Heart right ventricle (tissue), 16 donors: ENCODE measurements at regions not wholly inside any gene's neighbourhood (a gene's known extent, or its start where the extent isn't known, plus 50 kb on each side); places are given as distances from the start of the nearest gene placed in this dataset.

Experiments used
- ATAC-seq, 8 donors: fragments of 200-7000 bp; cut with Tn5 transposase; one replicate each; pipeline ENCODE4 v1.9.1; 2020; ENCODE audit warnings: mild to moderate bottlenecking in 8 of 8, moderate library complexity in 8 of 8, moderate number of reproducible peaks in 1 of 8
- DNase-seq, 2 donors: peaks; one replicate each; pipeline ENCODE4 v3.0.0-alpha.2; 2020
- H3K27ac ChIP-seq, 10 donors: fragments of 200-600 bp; sonication (generic) in 2 of 10; one replicate each; pipeline versions ENCODE4 v1.5.0 to v1.8.0; 2020 to 2022; ENCODE audit warnings: mild to moderate bottlenecking in 3 of 10
- H3K27me3 ChIP-seq, 7 donors: fragments of 200-600 bp; one replicate each; pipeline ENCODE4 v1.8.0; 2021 to 2022; ENCODE audit warnings: mild to moderate bottlenecking in 2 of 7
- H3K36me3 ChIP-seq, 9 donors: fragments of 200-600 bp; sonication (generic) in 1 of 9; one replicate each; pipeline versions ENCODE4 v1.5.0 to v1.8.0; 2020 to 2022; ENCODE audit warnings: mild to moderate bottlenecking in 2 of 9
- H3K4me1 ChIP-seq, 9 donors: fragments of 200-600 bp; sonication (generic) in 1 of 9; one replicate each; pipeline versions ENCODE4 v1.5.0 to v1.8.0; 2020 to 2022; ENCODE audit warnings: mild to moderate bottlenecking in 4 of 9
- H3K4me3 ChIP-seq, 10 donors: fragments of 200-600 bp; sonication (generic) in 2 of 10; one replicate each; pipeline versions ENCODE4 v1.5.0 to v1.8.0; 2020 to 2022; ENCODE audit warnings: mild to moderate bottlenecking in 7 of 10, moderate library complexity in 2 of 10
- H3K9me3 ChIP-seq, 11 donors: fragments of 200-600 bp in 10 of 11; sonication (generic) in 2 of 11; one replicate each; pipeline versions ENCODE4 v1.5.0 to v1.8.0; 2013 to 2022; ENCODE audit warnings: mild to moderate bottlenecking in 2 of 11, control low read depth in 1 of 11, moderate library complexity in 1 of 11
- WGBS, 2 donors: extraction: QIAGEN DNeasy Blood & Tissue Kit; methylation state at CpG; one replicate each; pipeline ENCODE4 v1.1.7; 2013; ENCODE audit warnings: inconsistent platforms in 1 of 2; 5-methylcytosine and 5-hydroxymethylcytosine counted together
- intact Hi-C, 10 donors: fragments of 100-400 bp; cut with DNase I; formaldehyde crosslinking; loops; one replicate each; pipeline versions ENCODE4 v1.11.1 to v1.14.2; 2022
- TF ChIP-seq, protein P1 (sequence below), 9 donors: fragments of 200-600 bp; sonication (generic) in 2 of 9; IDR thresholded peaks; one replicate each; pipeline versions ENCODE4 v1.5.0 to v1.8.0; 2021 to 2022; ENCODE audit warnings: antibody characterized with exemption in 9 of 9, mild to moderate bottlenecking in 5 of 9, moderate library complexity in 1 of 9
- donor health status: Arrhythmogenic right ventricular cardiomyopathy.
- donor health status: ischemic (EF 13 %, LVEDD 7.1; RV severe dilation, severe dysfunction).
- donor health status: healthy with polysubstance abuse.
- donor health status: DM: no; HTN: yes; CAD: no.
- donor health status: DM: no; HTN: no; CAD: no.
- donor health status: ischemic (EF 25% LVEDD 6.9; RV normal size, moderate dysfunction).
- donor health status: ischemic (EF 25% LVEDD 5.7; RV mildly dilated, moderate dysfunction).
- donor health status: healthy.
- donor health status: DM: yes; HTN: yes; CAD: no.
- donor health status: Ischemic cardiomyopathy.
- donor health status: ischemic (EF 35%, LVEDD 5.7; RV mildly dilated, moderate dysfunction).
- donor health status: nonischemic (EF 11% LVEDD 7.7; RV severe dilation, severe dysfunction).
- donor health status: DM: yes; HTN: yes; CAD: no.
- donor health status: PGD.
- donor health status: ischemic (EF 29% LVEDD 5.4; RV normal size, mild dysfunction).
- donor health status: nonischemic (EF 23%, LVEDD 6.1; RV moderate dilation, normal function).

DNA sequence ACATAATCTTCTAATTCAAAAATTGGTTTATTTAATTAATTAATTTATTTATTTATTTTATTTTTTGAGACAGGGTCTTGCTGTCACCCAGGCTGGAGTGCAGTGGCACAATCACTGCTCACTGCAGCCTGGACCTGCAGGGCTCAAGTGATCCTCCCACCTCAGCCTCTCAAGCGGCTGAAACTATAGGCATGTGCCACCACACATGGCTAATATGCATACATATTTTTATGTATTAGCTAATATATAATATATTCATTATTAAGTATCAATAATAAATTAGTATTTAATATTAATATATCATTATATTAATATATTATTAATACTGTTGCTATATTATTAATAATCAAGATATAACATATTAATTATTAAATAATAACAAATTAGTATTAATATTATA lies 406.7 kb downstream of the GPATCH2 start:
- Histone ChIP-seq H3K27ac (no peak overlapping the region), H3K36me3 (no peaks in the 10 kb centered on the region), H3K4me1 (no peaks in the 10 kb centered on the region), H3K27me3 (no peaks in the 10 kb centered on the region), H3K9me3 (no peaks in the 10 kb centered on the region), H3K4me3 (no peak overlapping the region)
- DNase-seq (no peak), ATAC-seq (no peak)
- TF ChIP-seq, protein P1, sequence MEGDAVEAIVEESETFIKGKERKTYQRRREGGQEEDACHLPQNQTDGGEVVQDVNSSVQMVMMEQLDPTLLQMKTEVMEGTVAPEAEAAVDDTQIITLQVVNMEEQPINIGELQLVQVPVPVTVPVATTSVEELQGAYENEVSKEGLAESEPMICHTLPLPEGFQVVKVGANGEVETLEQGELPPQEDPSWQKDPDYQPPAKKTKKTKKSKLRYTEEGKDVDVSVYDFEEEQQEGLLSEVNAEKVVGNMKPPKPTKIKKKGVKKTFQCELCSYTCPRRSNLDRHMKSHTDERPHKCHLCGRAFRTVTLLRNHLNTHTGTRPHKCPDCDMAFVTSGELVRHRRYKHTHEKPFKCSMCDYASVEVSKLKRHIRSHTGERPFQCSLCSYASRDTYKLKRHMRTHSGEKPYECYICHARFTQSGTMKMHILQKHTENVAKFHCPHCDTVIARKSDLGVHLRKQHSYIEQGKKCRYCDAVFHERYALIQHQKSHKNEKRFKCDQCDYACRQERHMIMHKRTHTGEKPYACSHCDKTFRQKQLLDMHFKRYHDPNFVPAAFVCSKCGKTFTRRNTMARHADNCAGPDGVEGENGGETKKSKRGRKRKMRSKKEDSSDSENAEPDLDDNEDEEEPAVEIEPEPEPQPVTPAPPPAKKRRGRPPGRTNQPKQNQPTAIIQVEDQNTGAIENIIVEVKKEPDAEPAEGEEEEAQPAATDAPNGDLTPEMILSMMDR (IDR thresholded peaks at IDR 0.05) = no peak
- 90 to 97% methylated on average over 1 of the region's 1 CpG for WGBS, 2 donors
- intact Hi-C loops = no loop called here

- H3K36me3 ChIP-seq = no peaks in the 10 kb centered on the region
- ATAC-seq = no peak
- intact Hi-C loops = no loop called here
- no peak overlapping the region for H3K27ac ChIP-seq
- H3K4me1 ChIP-seq = no peaks in the 10 kb centered on the region
- no peaks in the 10 kb centered on the region for H3K9me3 ChIP-seq
- H3K27me3 ChIP-seq = no peaks in the 10 kb centered on the region
- no peak overlapping the region for H3K4me3 ChIP-seq
- TF ChIP-seq, protein P1 (IDR thresholded peaks at IDR 0.05) = no peak
- DNase-seq = no peak
- 66 to 90% methylated on average over 3 of the region's 3 CpGs for WGBS, 2 donors
Observed at GRCh38 chr1:217214551-217214950, 416.3 kb downstream of the GPATCH2 start.

DNA sequence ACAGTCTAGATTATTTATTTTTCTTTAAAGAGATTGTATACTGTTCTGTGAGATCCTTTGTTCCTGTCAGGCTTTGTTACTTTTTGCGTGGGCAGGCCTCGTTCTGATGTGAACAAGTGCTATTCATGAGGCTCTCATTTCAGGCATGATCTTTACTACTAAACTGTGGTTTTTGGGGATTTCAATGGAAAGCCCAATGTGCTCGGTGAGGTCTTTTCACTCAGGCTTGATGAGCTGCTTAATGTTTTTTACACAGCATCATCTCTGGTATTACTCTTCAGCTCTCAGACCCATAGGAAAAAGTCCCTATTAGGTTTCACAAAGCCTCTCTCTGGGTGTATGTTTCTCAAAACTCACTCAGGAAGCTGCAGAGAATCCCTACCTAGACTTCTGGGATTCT lies 419.4 kb downstream of the GPATCH2 start:
- Histone ChIP-seq H3K27ac (no peak overlapping the region), H3K4me3 (no peak overlapping the region), H3K27me3 (no peaks in the 10 kb centered on the region), H3K4me1 (no peaks in the 10 kb centered on the region), H3K9me3 (peaks cover 0 to 8% (median 0%) of the 10 kb centered on the region in 11 donors), H3K36me3 (no peaks in the 10 kb centered on the region)
- intact Hi-C loops = no loop called here
- ATAC-seq (no peak), DNase-seq (no peak)
- 78 to 94% methylated on average over 3 of the region's 3 CpGs for WGBS, 2 donors
- TF ChIP-seq, protein P1 (IDR thresholded peaks at IDR 0.05) = no peak

GRCh38 chr1:217205578-217205977 lies 425.3 kb downstream of the GPATCH2 start:
- Histone ChIP-seq H3K36me3 (no peaks in the 10 kb centered on the region), H3K4me3 (no peak overlapping the region), H3K27ac (no peak overlapping the region), H3K9me3 (peaks cover 0 to 25% (median 9%) of the 10 kb centered on the region in 11 donors), H3K4me1 (no peaks in the 10 kb centered on the region), H3K27me3 (no peaks in the 10 kb centered on the region)
- TF ChIP-seq, protein P1 (IDR thresholded peaks at IDR 0.05) = no peak
- 84 to 87% methylated on average over 4 of the region's 4 CpGs for WGBS, 2 donors
- intact Hi-C loops = no loop called here
- ATAC-seq (no peak), DNase-seq (no peak)
